AG04449 (cell line): ENCODE measurements at regions not wholly inside any gene's neighbourhood (a gene's known extent, or its start where the extent isn't known, plus 50 kb on each side); places are given as distances from the start of the nearest gene placed in this dataset.
"Not testable (repeated sequence)": the region's sequence is repeated elsewhere in the genome, so short reads cannot be mapped to it uniquely, and the experiment has no call there.

Experiments used
- CTCF ChIA-PET: fragments of 350-600 bp; formaldehyde crosslinking; extraction: SDS; loops from one replicate; lab custom pipeline; 2021; ENCODE audit warnings: antibody characterized with exemption; lab: Yijun Ruan, JAX
- POLR2A ChIA-PET: fragments of 400-600, 350-600 bp; formaldehyde crosslinking; extraction: SDS; loops from one replicate; lab custom pipeline; 2020; ENCODE audit warnings: antibody characterized with exemption, inconsistent platforms; lab: Yijun Ruan, JAX
- DNase-seq: peaks from one replicate; pipeline ENCODE4 v3.0.0-alpha.2; 2010; ENCODE audit warnings: low read depth, low spot score
- H3K4me3 ChIP-seq: 2 replicates; pipeline ENCODE4 v1.5.1; 2011; ENCODE audit warnings: low read depth, mild to moderate bottlenecking, control low read depth, low read length
- TF ChIP-seq, protein P1 (sequence below): IDR thresholded peaks from one replicate; pipeline ENCODE4 v1.5.1; 2011; ENCODE audit warnings: mild to moderate bottlenecking, moderate library complexity, low read length, control low read depth, inconsistent platforms; ENCODE audit not compliant: insufficient read depth; ENCODE audit errors: missing control alignments

DNA sequence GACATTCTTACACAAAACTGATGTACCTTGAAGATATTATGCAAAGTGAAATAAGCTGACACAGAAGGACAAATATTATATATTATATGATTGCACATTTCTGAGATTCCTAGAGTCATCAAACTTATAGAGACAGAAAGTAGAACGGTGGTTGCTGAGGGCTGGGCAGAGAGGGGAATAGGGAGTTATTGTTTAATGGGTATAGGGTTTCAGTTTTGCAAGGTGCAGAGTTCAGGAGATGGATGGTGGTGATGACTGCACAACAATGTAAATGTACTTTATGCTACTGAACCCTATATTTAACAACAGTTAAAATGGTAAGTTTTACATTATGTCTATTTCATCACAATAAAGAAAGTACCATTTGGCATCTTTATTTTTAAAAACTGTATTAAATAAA lies 315.8 kb upstream of the POU5F2 start:
- TF ChIP-seq, protein P1, sequence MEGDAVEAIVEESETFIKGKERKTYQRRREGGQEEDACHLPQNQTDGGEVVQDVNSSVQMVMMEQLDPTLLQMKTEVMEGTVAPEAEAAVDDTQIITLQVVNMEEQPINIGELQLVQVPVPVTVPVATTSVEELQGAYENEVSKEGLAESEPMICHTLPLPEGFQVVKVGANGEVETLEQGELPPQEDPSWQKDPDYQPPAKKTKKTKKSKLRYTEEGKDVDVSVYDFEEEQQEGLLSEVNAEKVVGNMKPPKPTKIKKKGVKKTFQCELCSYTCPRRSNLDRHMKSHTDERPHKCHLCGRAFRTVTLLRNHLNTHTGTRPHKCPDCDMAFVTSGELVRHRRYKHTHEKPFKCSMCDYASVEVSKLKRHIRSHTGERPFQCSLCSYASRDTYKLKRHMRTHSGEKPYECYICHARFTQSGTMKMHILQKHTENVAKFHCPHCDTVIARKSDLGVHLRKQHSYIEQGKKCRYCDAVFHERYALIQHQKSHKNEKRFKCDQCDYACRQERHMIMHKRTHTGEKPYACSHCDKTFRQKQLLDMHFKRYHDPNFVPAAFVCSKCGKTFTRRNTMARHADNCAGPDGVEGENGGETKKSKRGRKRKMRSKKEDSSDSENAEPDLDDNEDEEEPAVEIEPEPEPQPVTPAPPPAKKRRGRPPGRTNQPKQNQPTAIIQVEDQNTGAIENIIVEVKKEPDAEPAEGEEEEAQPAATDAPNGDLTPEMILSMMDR, result no peak
- no peak overlapping the region for H3K4me3 ChIP-seq
- DNase-seq, result no peak
- CTCF ChIA-PET, result no interaction called here
- POLR2A ChIA-PET, result no interaction called here

DNA sequence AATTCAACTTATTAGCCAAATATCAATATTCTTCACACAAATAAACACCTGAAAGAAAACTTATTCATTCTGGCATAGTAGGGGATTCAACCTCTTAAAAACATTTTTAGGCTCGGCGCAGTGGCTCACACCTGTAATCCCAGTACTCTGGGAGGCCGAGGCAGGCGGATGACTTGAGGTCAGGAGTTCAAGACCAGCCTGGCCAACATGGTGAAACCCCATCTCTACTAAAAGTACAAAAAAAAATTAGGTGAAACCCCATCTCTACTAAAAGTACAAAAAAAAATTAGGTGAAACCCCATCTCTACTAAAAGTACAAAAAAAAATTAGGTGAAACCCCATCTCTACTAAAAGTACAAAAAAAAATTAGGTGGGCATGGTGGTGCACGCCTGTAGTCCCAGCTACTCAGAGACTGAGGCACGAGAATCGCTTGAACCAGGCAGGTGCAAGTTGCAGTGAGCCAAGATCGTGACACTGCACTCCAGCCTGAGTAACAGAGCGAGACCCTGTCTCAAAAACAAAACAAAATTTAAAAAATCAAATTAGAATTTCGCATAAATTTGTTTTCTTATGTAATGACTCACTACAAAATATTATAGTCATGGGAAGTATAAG lies 308.0 kb upstream of the POU5F2 start:
- CTCF ChIA-PET, POLR2A ChIA-PET, DNase-seq, H3K4me3 ChIP-seq: not testable (repeated sequence)

DNA sequence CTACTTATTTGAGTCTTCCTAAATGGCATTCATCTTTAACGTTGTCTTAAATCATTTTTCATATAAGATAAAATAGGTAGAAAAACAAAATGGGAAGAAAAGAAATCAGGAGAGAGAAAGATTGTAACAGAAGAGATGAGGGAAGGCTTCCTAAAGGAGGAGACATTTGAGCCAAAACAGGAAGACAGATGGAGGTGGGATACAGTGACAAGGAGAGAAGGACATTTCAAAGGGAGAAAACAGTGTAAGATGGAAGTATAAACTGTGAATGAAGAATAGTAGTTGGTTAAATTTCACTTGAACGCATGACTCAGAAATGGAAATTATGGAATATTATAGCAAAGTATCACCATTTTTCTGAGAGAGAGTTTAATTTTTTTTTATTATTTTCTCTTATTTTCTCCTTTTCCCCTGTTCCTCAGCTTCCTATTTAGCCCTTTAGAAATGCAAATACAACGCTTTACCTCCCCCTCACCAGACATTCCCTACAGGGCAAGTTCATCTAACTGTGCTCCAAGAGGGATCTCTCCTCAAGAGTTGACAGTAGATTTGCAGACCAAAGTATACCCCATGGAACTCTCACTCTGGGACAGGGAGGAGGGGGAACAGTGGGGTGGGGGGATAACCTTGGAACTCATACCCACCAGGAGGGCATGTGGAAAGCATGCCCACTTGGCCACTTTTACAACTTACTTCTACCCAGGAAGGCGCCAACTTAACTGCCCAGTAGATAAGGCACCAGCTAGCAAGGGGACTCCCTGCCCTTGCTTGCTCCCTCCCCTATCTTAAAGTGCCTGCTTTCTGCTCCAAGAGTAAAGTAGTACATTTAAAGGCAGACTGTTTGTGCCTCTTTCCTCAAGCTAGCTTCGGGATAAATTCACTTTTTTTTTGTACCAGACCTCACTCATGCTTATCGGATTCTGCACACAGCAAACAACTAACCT lies 304.7 kb upstream of the POU5F2 start:
- H3K4me3 ChIP-seq, result no peak overlapping the region
- ChIA-PET POLR2A (no interaction called here), CTCF (no interaction called here)
- DNase-seq, result no peak
- TF ChIP-seq, protein P1, result no peak

DNA sequence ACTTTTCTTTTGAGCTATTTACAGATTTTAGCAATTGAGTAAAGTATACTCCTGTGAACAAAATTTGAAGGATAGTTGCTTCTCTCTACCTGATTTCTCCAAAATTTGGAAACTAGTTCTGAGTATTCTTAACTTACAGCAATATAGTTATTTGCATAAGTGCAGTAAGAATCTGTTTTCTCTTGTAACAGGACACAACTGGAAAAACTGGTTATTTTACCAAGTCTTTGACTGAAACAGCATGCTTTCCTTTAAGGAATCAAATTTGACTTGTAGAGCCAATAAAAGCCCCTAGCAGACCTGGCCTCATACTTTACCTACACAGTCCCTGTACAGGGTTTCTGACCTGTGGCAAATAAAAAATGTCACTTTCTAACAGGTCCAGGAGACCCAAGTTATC lies 301.9 kb upstream of the POU5F2 start:
- no peak for DNase-seq
- no peak overlapping the region for H3K4me3 ChIP-seq
- ChIA-PET CTCF (no interaction called here), POLR2A (no interaction called here)
- TF ChIP-seq, protein P1, result no peak

DNA sequence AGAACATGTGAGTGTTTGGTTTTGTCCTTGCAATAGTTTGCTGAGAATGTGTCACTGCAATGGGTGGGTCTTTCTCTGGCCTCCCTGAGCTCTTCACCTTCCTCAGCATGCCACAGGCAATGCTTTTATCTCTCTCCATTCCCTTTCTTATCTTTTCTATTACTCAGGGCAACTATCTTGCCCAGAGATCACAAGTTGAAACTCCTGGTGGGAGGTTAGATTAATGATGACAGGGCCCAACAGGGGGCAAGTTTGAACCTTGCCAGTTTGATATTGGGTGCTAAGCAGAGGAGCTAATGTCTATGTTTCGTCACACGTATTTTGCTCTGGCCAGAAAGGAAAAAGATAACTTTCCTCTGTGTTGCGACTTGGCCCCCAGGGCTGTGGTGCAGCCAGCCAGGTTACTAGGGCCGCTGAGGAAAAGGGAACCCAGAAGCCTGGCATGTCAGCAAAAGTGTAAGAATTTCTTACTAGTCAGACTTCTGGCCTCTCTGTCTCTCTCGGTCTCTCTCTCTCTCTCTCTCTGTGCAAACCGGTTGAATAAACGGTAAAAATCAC lies 299.3 kb upstream of the POU5F2 start:
- ChIA-PET CTCF (interaction anchor here (0.7 kb wide), 1 partner anchor 10 kb away, joined by 3 read pairs; no protein-coding TSS in a partner anchor), POLR2A (no interaction called here)
- H3K4me3 ChIP-seq, result no peak overlapping the region
- TF ChIP-seq, protein P1, result no peak
- no peak for DNase-seq

DNA sequence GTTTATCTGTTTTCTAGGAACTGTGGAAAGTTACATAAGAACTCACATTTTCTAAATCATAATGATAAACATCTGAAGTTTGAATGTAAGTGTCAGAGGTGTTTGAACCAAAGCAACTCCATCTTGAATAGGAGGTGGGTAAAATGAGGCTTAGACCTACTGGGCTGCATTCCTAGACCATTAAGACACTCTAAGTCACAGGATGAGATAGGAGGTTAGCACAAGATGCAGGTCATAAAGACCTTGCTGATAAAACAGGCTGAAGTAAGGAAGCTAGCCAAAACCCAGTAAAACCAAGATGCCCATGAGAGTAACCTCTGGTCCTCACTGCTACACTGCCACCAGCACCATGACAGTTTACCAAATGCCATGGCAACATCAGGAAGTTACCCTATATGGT lies 297.7 kb upstream of the POU5F2 start:
- POLR2A ChIA-PET, result no interaction called here
- CTCF ChIA-PET, result no interaction called here
- no peak for DNase-seq
- TF ChIP-seq, protein P1, result no peak
- H3K4me3 ChIP-seq, result no peak overlapping the region
